Fibroblast of lung (primary cell): ENCODE measurements at regions not wholly inside any gene's neighbourhood (a gene's known extent, or its start where the extent isn't known, plus 50 kb on each side); places are given as distances from the start of the nearest gene placed in this dataset.

Experiments
- DNase-seq, 2 donors: peaks; one replicate each; pipeline versions ENCODE4 v3.0.0 to v3.0.0-alpha.2; 2010; ENCODE audit warnings: low read depth in 2 of 2
- H2AFZ ChIP-seq: 2 replicates; pipeline ENCODE4 v1.5.1; 2012; ENCODE audit warnings: low read length, control low read depth, inconsistent platforms
- H3K27ac ChIP-seq: 2 replicates; pipeline ENCODE4 v1.5.1; 2011; ENCODE audit warnings: low read length, control low read depth; ENCODE audit not compliant: insufficient read depth
- H3K27me3 ChIP-seq: 2 replicates; pipeline ENCODE4 v1.5.1; 2011; ENCODE audit warnings: mild to moderate bottlenecking, low read length; ENCODE audit not compliant: control insufficient read depth, insufficient read depth
- H3K36me3 ChIP-seq: 2 replicates; pipeline ENCODE4 v1.5.1; 2011; ENCODE audit warnings: low read length; ENCODE audit not compliant: control insufficient read depth, insufficient read depth
- H3K4me1 ChIP-seq: 2 replicates; pipeline ENCODE4 v1.5.1; 2011; ENCODE audit warnings: low read length; ENCODE audit not compliant: control insufficient read depth, insufficient read depth; ENCODE audit errors: extremely low read depth
- H3K4me2 ChIP-seq: 2 replicates; pipeline ENCODE4 v1.5.1; 2011; ENCODE audit warnings: low read length, control low read depth; ENCODE audit not compliant: insufficient read depth; ENCODE audit errors: extremely low read depth
- H3K4me3 ChIP-seq, 4 experiments: fragments of 200-600 bp in 1 of 4; sonication (generic) in 1 of 4; replicated peaks in 1 of 4; 2 replicates each; pipeline ENCODE4 v1.5.1; 2011 to 2016; ENCODE audit warnings: low read length in 4 of 4, low read depth in 3 of 4, mild to moderate bottlenecking in 3 of 4, control low read depth in 2 of 4, inconsistent platforms in 1 of 4, mixed read lengths in 1 of 4; ENCODE audit not compliant: insufficient read depth in 1 of 4; ENCODE audit errors: control extremely low read depth in 1 of 4
- H3K79me2 ChIP-seq: 2 replicates; pipeline ENCODE4 v1.5.1; 2012; ENCODE audit warnings: mild to moderate bottlenecking, low read length, inconsistent platforms; ENCODE audit not compliant: control insufficient read depth, insufficient read depth
- H3K9ac ChIP-seq: 2 replicates; pipeline ENCODE4 v1.5.1; 2011; ENCODE audit warnings: mild to moderate bottlenecking, low read length, control low read depth; ENCODE audit not compliant: insufficient read depth
- H3K9me3 ChIP-seq: 2 replicates; pipeline ENCODE4 v1.5.1; 2012; ENCODE audit warnings: low read depth, low read length; ENCODE audit not compliant: control insufficient read depth, insufficient read depth
- H4K20me1 ChIP-seq: 2 replicates; pipeline ENCODE4 v1.5.1; 2011; ENCODE audit warnings: low read length; ENCODE audit not compliant: control insufficient read depth, insufficient read depth; ENCODE audit errors: extremely low read depth
- CTCF ChIP-seq, 2 donors: IDR thresholded peaks in 1 of 2; conservative IDR thresholded peaks in 1 of 2; 1 replicate in 1 of 2; 2 replicates in 1 of 2; pipeline ENCODE4 v1.5.1; 2011 to 2012; ENCODE audit warnings: low read length in 2 of 2, control low read depth in 1 of 2, inconsistent platforms in 1 of 2, low read depth in 1 of 2, mild to moderate bottlenecking in 1 of 2
- EZH2 ChIP-seq: IDR thresholded peaks from 2 replicates; pipeline ENCODE4 v1.5.1; 2012; ENCODE audit warnings: low read length, control low read depth, mild to moderate bottlenecking; ENCODE audit errors: missing control alignments

GRCh38 chr17:70343114-70343513, 173.8 kb downstream of the KCNJ2 start:
- H3K9me3 ChIP-seq: no peaks in the 10 kb centered on the region
- H3K4me2 ChIP-seq: no peak overlapping the region
- no peak overlapping the region for H2AFZ ChIP-seq
- no peak overlapping the region for H3K4me3 ChIP-seq
- no peaks in the 10 kb centered on the region for H3K79me2 ChIP-seq
- H4K20me1 ChIP-seq: no peaks in the 10 kb centered on the region
- H3K9ac ChIP-seq: no peak overlapping the region
- H3K27me3 ChIP-seq: no peaks in the 10 kb centered on the region
- no peak for DNase-seq
- no peaks in the 10 kb centered on the region for H3K36me3 ChIP-seq
- no peaks in the 10 kb centered on the region for H3K4me1 ChIP-seq
- no peak overlapping the region for H3K27ac ChIP-seq
- no peak for TF ChIP-seq CTCF (conservative IDR thresholded peaks at IDR 0.05 in 1 of 2, IDR thresholded peaks at IDR 0.05 in 1 of 2; ENCODE audit: low read depth in 1 of 2, low read length in 2 of 2)
- TF ChIP-seq EZH2: no peak

GRCh38 chr17:70344386-70345060, 175.2 kb downstream of the KCNJ2 start:
- no peak overlapping the region for H3K27ac ChIP-seq
- H3K9ac ChIP-seq: no peak overlapping the region

DNA sequence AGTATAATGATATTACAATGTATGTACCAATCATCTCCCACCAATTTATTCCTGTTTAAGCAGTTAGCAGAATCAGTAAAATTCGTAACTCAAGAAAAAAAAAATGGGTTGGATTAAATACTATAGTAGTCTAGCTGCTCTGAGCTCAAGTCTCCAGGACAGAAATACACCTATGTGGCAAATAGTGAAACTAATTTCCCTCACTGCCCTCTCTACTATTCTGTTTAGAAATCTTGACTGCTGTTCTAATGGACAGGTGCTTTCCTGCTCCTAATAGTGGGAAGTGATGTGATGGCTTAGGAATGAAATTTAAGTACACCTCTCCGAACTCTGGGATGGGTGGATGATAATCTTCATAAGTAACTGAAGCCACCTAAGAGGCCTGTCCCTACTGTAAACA, 175.7 kb downstream of the KCNJ2 start:
- TF ChIP-seq CTCF (conservative IDR thresholded peaks at IDR 0.05 in 1 of 2, IDR thresholded peaks at IDR 0.05 in 1 of 2; ENCODE audit: low read depth in 1 of 2, low read length in 2 of 2) (no peak), EZH2 (no peak)
- H3K9me3 ChIP-seq: no peaks in the 10 kb centered on the region
- H3K4me1 ChIP-seq: no peaks in the 10 kb centered on the region
- no peak overlapping the region for H3K9ac ChIP-seq
- no peak for DNase-seq
- peak overlapping the region in 1 of 4 experiments; percentile 57 for H3K4me3 ChIP-seq
- no peak overlapping the region for H2AFZ ChIP-seq
- H3K36me3 ChIP-seq: no peaks in the 10 kb centered on the region
- H3K4me2 ChIP-seq: no peak overlapping the region
- H3K27ac ChIP-seq: no peak overlapping the region
- H3K27me3 ChIP-seq: no peaks in the 10 kb centered on the region
- H4K20me1 ChIP-seq: no peaks in the 10 kb centered on the region
- H3K79me2 ChIP-seq: no peaks in the 10 kb centered on the region

More at GRCh38 chr17:70344386-70345060, 175.2 kb downstream of the KCNJ2 start:
- peak; percentile 18 to 59 for DNase-seq
- no peaks in the 10 kb centered on the region for H3K27me3 ChIP-seq
- peak overlapping the region; percentile 24 for H2AFZ ChIP-seq
- H3K79me2 ChIP-seq: no peaks in the 10 kb centered on the region
- H3K4me2 ChIP-seq: peak overlapping the region; percentile 65
- no peaks in the 10 kb centered on the region for H3K36me3 ChIP-seq
- TF ChIP-seq EZH2 (no peak), CTCF (conservative IDR thresholded peaks at IDR 0.05 in 1 of 2, IDR thresholded peaks at IDR 0.05 in 1 of 2; ENCODE audit: low read depth in 1 of 2, low read length in 2 of 2) (no peak)
- H4K20me1 ChIP-seq: no peaks in the 10 kb centered on the region
- H3K4me1 ChIP-seq: no peaks in the 10 kb centered on the region
- H3K9me3 ChIP-seq: no peaks in the 10 kb centered on the region
- H3K4me3 ChIP-seq: peak overlapping the region; percentile 27 to 57 (median 43)
